OCI-LY3 (cell line): ENCODE measurements at regions not wholly inside any gene's neighbourhood (a gene's known extent, or its start where the extent isn't known, plus 50 kb on each side); places are given as distances from the start of the nearest gene placed in this dataset.

Source experiments
- H2AFZ ChIP-seq: fragments of 200-600, 300-600 bp; shearing (Covaris generic); 2 replicates; pipeline ENCODE4 v1.6.0; 2014; ENCODE audit warnings: antibody characterized with exemption, low read depth, low read length
- H3K27ac ChIP-seq: fragments of 200-600, 300-600 bp; sonication (generic); 2 replicates; pipeline ENCODE4 v1.5.1; 2014; ENCODE audit warnings: mild to moderate bottlenecking, low read length, moderate library complexity, mixed read lengths
- H3K27me3 ChIP-seq: fragments of 200-600, 300-600 bp; sonication (generic); 2 replicates; pipeline ENCODE4 v1.6.1; 2014; ENCODE audit warnings: low read depth, low read length, mixed read lengths
- H3K36me3 ChIP-seq: fragments of 200-600, 300-600 bp; sonication (generic); replicated peaks from 2 replicates; pipeline ENCODE3; 2014; ENCODE audit warnings: low read depth, low read length, mixed read lengths
- H3K4me1 ChIP-seq: fragments of 300-600, 200-600 bp; sonication (generic); 2 replicates; pipeline ENCODE4 v1.6.1; 2014; ENCODE audit warnings: low read length, mixed read lengths
- H3K4me2 ChIP-seq: fragments of 200-600, 300-600 bp; sonication (generic); 2 replicates; pipeline ENCODE4 v1.6.1; 2014; ENCODE audit warnings: low read length, mixed read lengths
- H3K4me3 ChIP-seq: fragments of 300-600, 200-600 bp; sonication (generic); 2 replicates; pipeline ENCODE4 v1.5.1; 2014; ENCODE audit warnings: antibody characterized with exemption, mild to moderate bottlenecking, low read length, moderate library complexity
- H3K79me2 ChIP-seq: fragments of 300-600, 200-600 bp; shearing (Covaris generic); 2 replicates; pipeline ENCODE4 v1.6.1; 2014; ENCODE audit warnings: mild to moderate bottlenecking, low read length, mixed read lengths
- H3K9ac ChIP-seq: fragments of 300-600, 200-600 bp; shearing (Covaris generic); 2 replicates; pipeline ENCODE4 v1.6.0; 2014; ENCODE audit warnings: mild to moderate bottlenecking, low read length, moderate library complexity
- H3K9me3 ChIP-seq: fragments of 200-600, 300-600 bp; shearing (Covaris generic); 2 replicates; pipeline ENCODE4 v1.6.1; 2014; ENCODE audit warnings: low read length, mixed read lengths; ENCODE audit not compliant: insufficient read depth
- H4K20me1 ChIP-seq: fragments of 200-600, 300-600 bp; sonication (generic); 2 replicates; pipeline ENCODE4 v1.6.1; 2016; ENCODE audit warnings: low read length, mixed read lengths; ENCODE audit not compliant: insufficient read depth
- EZH2phosphoT487 ChIP-seq: fragments of 200-600 bp; shearing (Covaris generic); IDR thresholded peaks from 2 replicates; pipeline ENCODE4 v1.6.1; 2018; ENCODE audit warnings: antibody characterized with exemption, mixed run types, low read depth
- TF ChIP-seq, protein P1 (sequence below): fragments of 200-600, 300-600 bp; sonication (generic); IDR thresholded peaks from 2 replicates; pipeline ENCODE4 v1.5.1; 2014; ENCODE audit warnings: antibody characterized with exemption, low read length, low read depth

DNA sequence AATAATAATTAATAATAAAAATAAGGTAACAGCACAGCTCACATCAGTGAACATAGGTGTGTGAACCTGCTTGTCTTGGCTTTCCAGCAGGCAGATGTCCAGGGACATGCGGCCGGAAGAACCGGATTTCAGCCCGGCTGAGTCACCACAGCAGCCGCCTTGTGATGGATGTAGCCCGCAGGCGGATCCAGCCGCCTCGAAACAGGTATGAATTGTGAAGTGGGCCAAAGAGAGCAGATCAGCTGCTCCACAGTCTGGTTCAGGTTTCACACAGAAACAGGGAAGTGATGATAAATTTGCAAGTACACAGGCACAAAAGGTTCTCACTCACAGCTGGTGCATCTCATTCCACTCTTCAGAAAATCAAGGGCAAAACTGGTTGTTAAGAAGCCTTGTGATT, 55.1 kb downstream of the ID4 start:
- H3K79me2 ChIP-seq = no peaks in the 10 kb centered on the region
- peak overlapping the region; percentile 60 for H3K4me2 ChIP-seq
- no peaks in the 10 kb centered on the region for H3K36me3 ChIP-seq
- H3K4me3 ChIP-seq = peak overlapping the region; percentile 40
- H4K20me1 ChIP-seq = no peaks in the 10 kb centered on the region
- no peak overlapping the region for H3K9ac ChIP-seq
- no peaks in the 10 kb centered on the region for H3K27me3 ChIP-seq
- no peak overlapping the region for H3K27ac ChIP-seq
- H2AFZ ChIP-seq = no peak overlapping the region
- peaks cover 8% of the 10 kb centered on the region for H3K4me1 ChIP-seq
- no peaks in the 10 kb centered on the region for H3K9me3 ChIP-seq
- TF ChIP-seq EZH2phosphoT487 = no peak
- TF ChIP-seq, protein P1, sequence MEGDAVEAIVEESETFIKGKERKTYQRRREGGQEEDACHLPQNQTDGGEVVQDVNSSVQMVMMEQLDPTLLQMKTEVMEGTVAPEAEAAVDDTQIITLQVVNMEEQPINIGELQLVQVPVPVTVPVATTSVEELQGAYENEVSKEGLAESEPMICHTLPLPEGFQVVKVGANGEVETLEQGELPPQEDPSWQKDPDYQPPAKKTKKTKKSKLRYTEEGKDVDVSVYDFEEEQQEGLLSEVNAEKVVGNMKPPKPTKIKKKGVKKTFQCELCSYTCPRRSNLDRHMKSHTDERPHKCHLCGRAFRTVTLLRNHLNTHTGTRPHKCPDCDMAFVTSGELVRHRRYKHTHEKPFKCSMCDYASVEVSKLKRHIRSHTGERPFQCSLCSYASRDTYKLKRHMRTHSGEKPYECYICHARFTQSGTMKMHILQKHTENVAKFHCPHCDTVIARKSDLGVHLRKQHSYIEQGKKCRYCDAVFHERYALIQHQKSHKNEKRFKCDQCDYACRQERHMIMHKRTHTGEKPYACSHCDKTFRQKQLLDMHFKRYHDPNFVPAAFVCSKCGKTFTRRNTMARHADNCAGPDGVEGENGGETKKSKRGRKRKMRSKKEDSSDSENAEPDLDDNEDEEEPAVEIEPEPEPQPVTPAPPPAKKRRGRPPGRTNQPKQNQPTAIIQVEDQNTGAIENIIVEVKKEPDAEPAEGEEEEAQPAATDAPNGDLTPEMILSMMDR = no peak

DNA sequence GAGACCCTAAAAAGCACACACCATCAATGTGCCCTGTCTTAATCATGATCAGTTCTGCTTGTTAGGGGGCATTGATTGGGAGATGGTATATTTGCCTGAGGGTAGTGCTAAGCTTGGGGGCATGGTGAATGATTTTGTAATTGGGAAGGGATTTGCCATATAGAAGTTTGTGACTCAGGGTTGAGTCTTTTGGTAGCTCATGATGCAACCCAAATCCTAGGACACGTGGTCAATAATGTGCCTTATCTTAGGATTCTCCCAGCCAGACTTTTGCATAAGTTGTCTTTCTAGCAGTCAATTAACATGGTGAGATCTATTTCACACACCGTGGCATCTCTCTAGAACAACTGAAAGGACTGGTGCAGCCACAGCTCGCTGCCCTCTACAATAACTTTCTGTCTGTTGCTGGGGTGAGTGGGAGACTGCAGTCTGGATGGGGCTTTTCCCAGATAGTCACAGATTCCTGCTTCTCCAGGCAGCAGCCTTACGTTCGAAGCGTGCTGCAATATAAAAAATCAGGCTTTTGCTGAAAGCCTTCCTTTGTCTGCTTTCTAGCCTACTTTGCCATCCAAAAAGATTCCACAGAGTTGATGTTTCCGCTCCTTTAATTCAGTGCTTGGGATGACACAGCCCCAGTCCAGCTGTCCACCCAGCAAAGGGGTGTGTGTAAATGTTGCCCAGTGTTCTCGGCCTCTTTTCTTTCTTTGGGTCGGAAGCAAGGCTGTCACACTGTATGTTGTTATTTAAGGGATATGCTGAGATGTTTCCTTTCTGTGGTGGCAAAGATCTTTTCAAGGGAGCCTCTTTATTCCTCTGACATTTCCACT, 58.9 kb downstream of the ID4 start:
- Histone ChIP-seq H3K27ac (no peak overlapping the region), H3K4me3 (no peak overlapping the region), H4K20me1 (no peaks in the 10 kb centered on the region), H3K27me3 (no peaks in the 10 kb centered on the region), H3K36me3 (no peaks in the 10 kb centered on the region), H3K79me2 (no peaks in the 10 kb centered on the region), H3K4me2 (no peak overlapping the region), H2AFZ (no peak overlapping the region), H3K4me1 (peaks cover 8% of the 10 kb centered on the region), H3K9ac (no peak overlapping the region), H3K9me3 (no peaks in the 10 kb centered on the region)
- no peak for TF ChIP-seq EZH2phosphoT487
- TF ChIP-seq, protein P1 = no peak

DNA sequence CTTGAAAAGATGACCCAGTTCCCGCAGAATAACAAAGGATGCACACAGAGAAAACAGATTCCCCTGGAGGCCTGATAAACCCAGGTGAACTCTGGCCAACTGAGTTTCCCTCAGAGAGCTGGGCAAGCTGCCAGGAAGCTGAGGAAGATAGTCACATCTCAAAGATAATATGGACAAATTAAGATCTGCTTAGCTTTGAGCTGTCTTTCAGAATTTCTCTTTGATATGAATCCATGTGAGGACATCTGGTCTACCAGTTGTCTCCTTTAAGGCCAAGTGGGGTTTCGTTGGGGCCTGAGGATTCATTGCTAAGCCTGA, 59.5 kb downstream of the ID4 start:
- H3K9ac ChIP-seq = no peak overlapping the region
- peaks cover 8% of the 10 kb centered on the region for H3K4me1 ChIP-seq
- TF ChIP-seq EZH2phosphoT487 = no peak
- TF ChIP-seq, protein P1 = no peak
- H4K20me1 ChIP-seq = no peaks in the 10 kb centered on the region
- no peaks in the 10 kb centered on the region for H3K36me3 ChIP-seq
- no peak overlapping the region for H3K4me3 ChIP-seq
- H3K27me3 ChIP-seq = no peaks in the 10 kb centered on the region
- no peak overlapping the region for H3K27ac ChIP-seq
- H2AFZ ChIP-seq = no peak overlapping the region
- no peaks in the 10 kb centered on the region for H3K9me3 ChIP-seq
- no peak overlapping the region for H3K4me2 ChIP-seq
- H3K79me2 ChIP-seq = no peaks in the 10 kb centered on the region

DNA sequence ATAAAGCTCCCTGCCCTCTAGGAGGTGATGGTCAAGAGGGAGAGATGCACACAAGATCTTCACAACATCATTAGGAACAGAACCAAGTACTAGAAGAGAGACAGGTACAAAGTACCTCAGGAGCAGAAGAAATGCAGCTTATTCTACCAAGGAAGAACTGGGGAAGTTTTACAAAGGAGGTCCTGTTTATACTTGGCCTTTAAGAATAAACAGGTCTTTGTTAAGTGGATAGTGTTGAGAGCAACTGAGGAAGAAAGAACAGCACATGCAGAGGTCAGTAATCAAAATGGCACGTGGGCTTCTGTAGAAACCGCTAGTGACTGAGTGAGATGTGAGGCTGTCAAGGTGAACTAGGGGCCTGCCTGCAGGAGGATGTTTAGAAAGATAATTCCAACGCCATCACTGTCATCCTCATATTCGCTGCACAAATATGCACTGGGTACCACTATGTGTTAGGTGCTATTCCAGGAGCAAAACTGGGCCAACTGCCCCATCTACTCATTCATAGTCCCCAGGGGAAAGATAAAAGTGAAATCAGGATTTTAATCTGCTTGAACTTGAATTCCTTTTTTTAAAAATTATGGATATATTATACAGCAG, 61.1 kb downstream of the ID4 start:
- H3K27me3 ChIP-seq = no peaks in the 10 kb centered on the region
- no peak overlapping the region for H2AFZ ChIP-seq
- no peaks in the 10 kb centered on the region for H3K36me3 ChIP-seq
- H3K9me3 ChIP-seq = no peaks in the 10 kb centered on the region
- no peak overlapping the region for H3K9ac ChIP-seq
- TF ChIP-seq, protein P1 = no peak
- no peak for TF ChIP-seq EZH2phosphoT487
- H3K4me1 ChIP-seq = no peaks in the 10 kb centered on the region
- no peak overlapping the region for H3K4me2 ChIP-seq
- no peaks in the 10 kb centered on the region for H4K20me1 ChIP-seq
- no peak overlapping the region for H3K4me3 ChIP-seq
- H3K79me2 ChIP-seq = no peaks in the 10 kb centered on the region
- H3K27ac ChIP-seq = no peak overlapping the region
